HEK293T (cell line): ENCODE measurements at regions not wholly inside any gene's neighbourhood (a gene's known extent, or its start where the extent isn't known, plus 50 kb on each side); places are given as distances from the start of the nearest gene placed in this dataset.

Experiments used
- CTCF ChIA-PET: fragments of 350-600 bp; formaldehyde crosslinking; extraction: SDS; loops from one replicate; lab custom pipeline; 2021; ENCODE audit warnings: antibody characterized with exemption, inconsistent platforms; lab: Yijun Ruan, JAX
- POLR2A ChIA-PET: fragments of 350-600 bp; formaldehyde crosslinking; extraction: SDS; loops from one replicate; lab custom pipeline; 2020; ENCODE audit warnings: antibody characterized with exemption, inconsistent platforms; lab: Yijun Ruan, JAX
- DNase-seq: peaks from one replicate; pipeline ENCODE4 v3.0.0; 2012; ENCODE audit warnings: mixed read lengths; ENCODE audit errors: extremely low spot score
- ARNT ChIP-seq: fragments of 450-650 bp; IDR thresholded peaks from 2 replicates; pipeline ENCODE4 v1.6.1; 2017; ENCODE audit warnings: mild to moderate bottlenecking
- BHLHE40 ChIP-seq: fragments of 450-650 bp; IDR thresholded peaks from 2 replicates; pipeline ENCODE4 v1.6.1; 2016; ENCODE audit warnings: mild to moderate bottlenecking, moderate library complexity, borderline replicate concordance
- CTBP1 ChIP-seq: fragments of 450-650 bp; IDR thresholded peaks from 2 replicates; pipeline ENCODE4 v1.6.1; 2016; ENCODE audit warnings: borderline replicate concordance
- ELF4 ChIP-seq: fragments of 450-650 bp; IDR thresholded peaks from 2 replicates; pipeline ENCODE4 v1.6.1; 2017; ENCODE audit warnings: antibody characterized with exemption
- FOXA1 ChIP-seq: fragments of 450-650 bp; IDR thresholded peaks from 2 replicates; pipeline ENCODE4 v1.6.1; 2016; ENCODE audit warnings: mild to moderate bottlenecking
- FOXK2 ChIP-seq: fragments of 450-650 bp; IDR thresholded peaks from 2 replicates; pipeline ENCODE4 v1.6.1; 2016; ENCODE audit warnings: mild to moderate bottlenecking
- FOXM1 ChIP-seq: fragments of 450-650 bp; IDR thresholded peaks from 2 replicates; pipeline ENCODE4 v1.6.1; 2017; ENCODE audit warnings: mild to moderate bottlenecking, borderline replicate concordance
- HDGF ChIP-seq: fragments of 450-650 bp; IDR thresholded peaks from 2 replicates; pipeline ENCODE4 v1.6.1; 2017; ENCODE audit warnings: antibody characterized with exemption, borderline replicate concordance
- L3MBTL2 ChIP-seq: fragments of 450-650 bp; conservative IDR thresholded peaks from 2 replicates; pipeline ENCODE4 v1.6.1; 2016; ENCODE audit warnings: mild to moderate bottlenecking
- LEF1 ChIP-seq: fragments of 450-650 bp; IDR thresholded peaks from 2 replicates; pipeline ENCODE4 v1.6.1; 2017; ENCODE audit warnings: mild to moderate bottlenecking, borderline replicate concordance
- NFRKB ChIP-seq: fragments of 450-650 bp; IDR thresholded peaks from 2 replicates; pipeline ENCODE4 v1.6.1; 2016; ENCODE audit warnings: mild to moderate bottlenecking, moderate library complexity
- PKNOX1 ChIP-seq: fragments of 450-650 bp; IDR thresholded peaks from 2 replicates; pipeline ENCODE4 v1.6.1; 2016
- SP1 ChIP-seq: fragments of 450-650 bp; IDR thresholded peaks from 2 replicates; pipeline ENCODE4 v1.6.1; 2017
- SUZ12 ChIP-seq: fragments of 450-650 bp; IDR thresholded peaks from 2 replicates; pipeline ENCODE4 v1.6.1; 2016; ENCODE audit warnings: mild to moderate bottlenecking
- TARDBP ChIP-seq: fragments of 450-650 bp; IDR thresholded peaks from 2 replicates; pipeline ENCODE4 v1.6.1; 2016
- ZNF384 ChIP-seq: fragments of 450-650 bp; IDR thresholded peaks from 2 replicates; pipeline ENCODE4 v1.6.1; 2016

GRCh38 chr2:118670276-118670675 lies 177.2 kb downstream of the EN1 start:
- TF ChIP-seq ARNT (no peak), L3MBTL2 (no peak), TARDBP (no peak), ELF4 (no peak), ZNF384 (no peak), LEF1 (no peak), CTBP1 (no peak), PKNOX1 (no peak), NFRKB (no peak), SUZ12 (no peak), HDGF (no peak), FOXA1 (no peak), FOXK2 (no peak), BHLHE40 (no peak), FOXM1 (no peak), SP1 (no peak)
- ChIA-PET POLR2A (no interaction called here), CTCF (no interaction called here)
- DNase-seq, result no peak

GRCh38 chr2:118669654-118670053 lies 177.8 kb downstream of the EN1 start:
- TF ChIP-seq BHLHE40 (no peak), SP1 (no peak), ELF4 (no peak), L3MBTL2 (no peak), PKNOX1 (no peak), ZNF384 (no peak), HDGF (no peak), ARNT (no peak), FOXM1 (no peak), LEF1 (no peak), TARDBP (no peak), SUZ12 (no peak), CTBP1 (no peak), FOXA1 (no peak), FOXK2 (no peak)
- no peak for DNase-seq
- ChIA-PET POLR2A (no interaction called here), CTCF (no interaction called here)

GRCh38 chr2:118668431-118669424 lies 178.7 kb downstream of the EN1 start:
- TF ChIP-seq LEF1 (no peak), PKNOX1 (no peak), BHLHE40 (no peak), SP1 (no peak), TARDBP (no peak), FOXA1 (no peak), ZNF384 (no peak), FOXM1 (no peak), FOXK2 (no peak), HDGF (no peak), CTBP1 (no peak), L3MBTL2 (no peak)
- ChIA-PET CTCF (no interaction called here), POLR2A (no interaction called here)
- no peak for DNase-seq

GRCh38 chr2:118667964-118668363 lies 179.5 kb downstream of the EN1 start:
- no peak for TF ChIP-seq BHLHE40
- no peak for TF ChIP-seq PKNOX1
- ChIA-PET CTCF (no interaction called here), POLR2A (no interaction called here)
- DNase-seq, result no peak

GRCh38 chr2:118667348-118667747 lies 180.1 kb downstream of the EN1 start:
- POLR2A ChIA-PET, result no interaction called here
- DNase-seq, result no peak
- CTCF ChIA-PET, result no interaction called here
- no peak for TF ChIP-seq CTBP1
- TF ChIP-seq BHLHE40, result no peak
- TF ChIP-seq ARNT, result no peak
- TF ChIP-seq FOXK2, result no peak
- no peak for TF ChIP-seq HDGF
- no peak for TF ChIP-seq LEF1
- TF ChIP-seq SP1, result no peak
- no peak for TF ChIP-seq NFRKB
- TF ChIP-seq SUZ12, result no peak
- no peak for TF ChIP-seq TARDBP
- TF ChIP-seq ZNF384, result no peak
